NCI-H128 (cell line): ENCODE measurements at regions not wholly inside any gene's neighbourhood (a gene's known extent, or its start where the extent isn't known, plus 50 kb on each side); places are given as distances from the start of the nearest gene placed in this dataset.

ENCODE experiments used
- DNase-seq: peaks from one replicate; lab custom pipeline; 2025; ENCODE audit not compliant: unreplicated experiment; lab: John Stamatoyannopoulos, UW

DNA sequence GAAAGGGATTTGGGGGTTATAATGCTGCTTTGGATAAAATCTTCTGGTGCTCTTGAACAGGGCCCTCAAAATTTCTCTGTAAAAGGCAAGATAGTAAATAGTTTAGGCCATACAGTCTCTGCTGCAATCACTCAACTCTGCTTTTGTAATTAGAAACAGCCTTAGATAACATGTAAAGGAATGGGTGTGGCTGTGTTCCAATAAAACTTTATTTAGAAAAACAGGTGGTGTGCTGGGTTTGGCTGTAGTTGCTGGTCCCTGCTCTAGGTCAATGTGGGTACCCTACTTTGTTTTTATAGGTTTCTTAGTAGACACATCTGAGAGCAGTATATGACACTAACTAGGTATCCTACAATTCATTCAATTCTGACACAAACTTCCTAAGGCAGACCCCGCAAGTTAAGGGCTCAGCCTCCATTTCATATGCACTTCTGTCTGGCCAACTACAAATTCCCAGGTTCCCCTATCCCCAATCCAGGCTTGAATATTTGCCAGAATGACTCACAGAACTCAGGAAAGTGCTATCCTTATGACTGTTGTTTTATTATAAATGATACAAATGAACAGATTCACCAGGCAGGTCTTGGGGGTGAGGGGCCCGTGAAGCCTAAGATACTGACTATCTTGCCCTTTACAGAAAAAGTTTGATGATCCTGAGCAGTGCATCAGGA is 349.9 kb downstream of the RPS24 start:
- no peak for DNase-seq

DNA sequence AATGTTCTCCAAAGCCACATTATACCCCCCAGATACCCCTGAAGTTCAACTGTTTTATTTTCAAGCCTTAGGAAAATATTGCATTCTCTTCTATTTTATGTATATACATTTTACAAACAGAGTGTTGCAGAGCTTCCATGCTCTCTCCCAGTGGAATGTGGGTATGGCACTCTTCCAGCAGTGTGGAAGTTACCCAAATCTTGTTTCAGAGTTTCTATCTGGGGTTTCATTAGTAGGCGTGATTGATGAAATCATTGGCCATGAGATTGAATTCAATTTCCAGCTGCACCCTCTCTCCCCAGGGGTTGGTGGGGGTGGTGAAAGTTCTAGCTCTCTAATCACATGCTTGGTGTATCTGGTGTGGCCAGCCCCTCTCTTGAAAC is 350.4 kb downstream of the RPS24 start:
- no peak for DNase-seq

DNA sequence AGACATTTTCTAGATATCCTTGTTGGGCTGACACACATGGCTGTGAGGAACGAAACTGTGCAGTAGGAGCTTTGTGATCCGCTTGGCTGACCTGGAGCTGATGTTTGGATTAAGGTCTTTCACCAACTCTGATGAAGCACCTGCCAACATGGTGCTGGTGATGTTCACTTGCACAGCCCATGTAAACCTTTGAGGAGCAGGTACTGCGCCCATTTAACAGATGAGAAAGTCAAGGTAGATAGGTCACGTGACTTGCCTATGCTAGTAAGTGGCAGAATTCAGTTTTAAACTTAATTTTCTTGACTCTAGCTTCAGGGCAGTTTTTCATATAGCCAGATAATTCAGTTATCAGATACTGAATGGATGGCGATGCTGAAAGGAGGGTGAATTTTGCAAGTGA is 351.9 kb downstream of the RPS24 start:
- DNase-seq = no peak

DNA sequence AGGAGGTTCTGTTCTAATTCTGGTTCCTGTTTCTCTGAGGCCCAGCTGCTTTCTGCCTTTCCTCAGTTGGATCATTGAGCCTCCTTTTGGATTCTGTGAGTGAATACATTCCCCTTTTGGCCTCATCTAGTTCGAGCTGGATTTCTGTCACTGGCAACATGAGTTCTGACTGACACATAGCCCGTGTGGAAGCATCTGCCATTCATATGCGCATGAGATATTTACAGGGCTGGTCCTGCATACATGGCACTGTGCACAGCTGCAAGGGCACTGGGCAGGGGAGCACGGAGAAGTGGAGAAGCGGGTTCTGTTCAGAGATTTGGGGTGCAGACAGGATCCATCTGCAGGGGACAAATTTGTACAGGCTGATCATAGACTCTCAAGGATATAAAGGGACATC is 352.8 kb downstream of the RPS24 start:
- DNase-seq = no peak

DNA sequence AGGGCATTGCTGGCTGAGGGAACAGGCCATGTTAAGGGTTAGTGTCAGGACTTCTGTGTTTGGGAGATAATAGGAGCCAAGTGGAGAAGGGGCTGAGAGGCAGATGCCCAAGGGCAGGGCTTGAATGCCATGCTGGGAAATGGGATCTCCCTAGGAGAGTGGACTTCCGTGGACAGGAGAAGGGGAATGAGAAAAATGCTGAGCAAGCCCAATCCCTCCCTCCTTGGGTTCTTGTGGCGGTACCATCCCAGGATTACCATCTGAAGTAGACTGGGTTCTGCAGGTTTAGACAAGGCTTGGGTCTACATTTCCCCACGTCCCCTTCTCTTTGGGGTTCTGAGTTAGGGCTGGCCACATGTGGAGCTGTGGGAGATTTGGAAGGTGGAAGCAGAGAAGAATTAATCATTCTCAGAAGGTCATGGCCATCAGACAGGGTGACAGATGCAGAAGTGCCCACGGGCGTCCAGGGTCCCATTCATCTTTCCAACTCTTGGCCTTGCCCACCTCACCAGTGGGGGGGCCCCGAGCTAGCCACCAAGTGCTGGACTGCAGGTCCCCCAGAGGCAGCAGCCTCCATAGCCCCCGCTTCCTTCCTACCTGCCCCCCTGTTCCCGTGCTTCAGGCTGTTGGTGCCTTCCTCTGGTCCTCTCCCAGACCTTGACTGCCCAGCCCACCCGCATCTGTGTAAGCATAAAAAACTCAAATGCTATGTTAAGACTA is 354.8 kb downstream of the RPS24 start:
- no peak for DNase-seq

DNA sequence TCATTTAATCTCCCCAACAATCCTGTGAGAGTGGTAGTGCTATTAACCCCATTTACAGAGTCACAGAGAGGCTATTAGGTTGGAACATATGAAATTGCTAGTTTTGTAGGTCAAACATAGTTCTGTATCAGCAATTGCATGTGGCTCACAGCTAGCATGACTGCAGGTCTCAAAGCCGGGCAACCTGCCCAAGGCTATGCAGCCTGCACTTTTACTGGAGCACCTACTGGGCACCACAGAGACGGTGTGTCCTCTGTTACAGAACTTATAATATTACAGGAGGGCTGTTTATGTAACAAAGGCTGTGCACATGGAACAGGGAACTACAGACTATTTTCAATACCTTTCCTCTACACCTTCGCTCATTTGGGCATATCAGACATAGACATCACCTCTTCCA is 355.8 kb downstream of the RPS24 start:
- no peak for DNase-seq

DNA sequence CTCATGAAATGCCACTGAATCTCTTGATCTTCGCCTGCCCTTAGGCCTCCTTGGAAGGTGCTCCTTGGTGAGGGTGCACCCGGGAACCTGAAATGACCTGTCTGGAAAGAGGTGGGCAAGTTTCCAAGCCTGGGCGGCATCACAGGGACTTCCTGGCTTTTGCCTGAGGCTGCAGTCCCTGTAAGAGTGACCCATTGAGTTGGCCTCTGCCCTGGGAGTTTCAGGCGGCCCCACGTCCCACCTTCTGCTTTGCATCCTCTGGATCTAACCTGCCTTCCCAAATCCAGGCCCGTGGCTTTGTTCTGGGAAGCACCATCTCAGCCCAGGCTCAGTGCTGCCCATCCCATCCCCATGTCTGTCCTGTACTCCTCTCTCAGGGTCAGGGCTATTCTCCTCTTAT is 356.4 kb downstream of the RPS24 start:
- DNase-seq = no peak

DNA sequence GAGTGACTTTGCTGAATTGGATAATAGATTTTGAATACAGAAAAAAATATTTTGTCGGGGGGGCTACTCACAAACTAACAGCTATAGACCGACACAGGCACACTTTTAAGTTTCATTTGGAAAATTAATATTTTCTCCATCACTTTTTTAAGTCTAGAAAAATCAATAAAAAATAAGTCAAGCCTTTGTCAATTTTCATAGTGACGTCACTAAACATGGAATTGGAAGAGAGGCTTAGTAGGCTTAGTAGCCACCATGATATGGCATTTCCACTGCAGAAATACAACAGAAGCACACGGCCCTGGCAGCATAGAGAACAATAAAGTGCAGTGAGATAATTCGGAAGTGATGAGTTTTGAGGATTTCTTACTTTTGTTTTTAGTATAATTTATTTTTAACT is 357.2 kb downstream of the RPS24 start:
- no peak for DNase-seq

DNA sequence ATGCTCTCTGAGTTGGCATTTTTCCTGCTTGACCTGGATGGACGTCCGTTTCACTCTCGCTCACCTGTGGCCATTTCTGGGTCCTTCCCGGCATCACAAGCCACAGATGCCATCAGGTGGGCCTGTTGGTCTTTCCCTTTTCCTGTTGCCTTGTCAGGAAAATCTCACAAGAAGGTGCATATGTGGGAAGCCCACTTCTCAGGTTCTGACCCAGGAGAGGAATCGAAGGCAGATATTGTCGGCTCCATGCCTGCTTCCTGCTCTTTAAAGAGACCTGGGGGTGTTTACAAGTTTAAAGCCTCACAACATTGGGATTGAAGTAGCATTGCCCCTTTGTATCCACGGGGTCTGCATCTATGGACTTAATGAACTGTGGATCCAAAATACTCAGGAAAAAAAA is 357.9 kb downstream of the RPS24 start:
- no peak for DNase-seq

DNA sequence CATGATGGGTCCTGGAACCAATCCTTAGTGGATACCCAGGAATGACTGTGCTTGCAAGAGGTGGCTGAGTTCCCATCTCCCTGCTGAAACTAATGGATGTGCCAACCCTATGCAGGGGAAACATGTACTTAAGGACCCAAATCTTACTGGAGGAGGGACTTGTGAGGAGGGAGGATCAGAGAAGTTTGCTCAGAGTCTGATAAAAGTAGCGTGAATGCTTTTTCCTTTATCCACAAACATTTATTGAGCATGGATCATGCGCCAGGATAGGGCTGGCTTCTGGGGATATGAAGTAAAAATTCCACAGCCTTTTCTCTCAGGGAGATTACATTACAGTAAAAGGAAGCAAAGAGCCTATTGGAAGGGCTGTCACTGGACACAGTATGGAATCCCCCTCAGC is 358.5 kb downstream of the RPS24 start:
- DNase-seq = no peak

DNA sequence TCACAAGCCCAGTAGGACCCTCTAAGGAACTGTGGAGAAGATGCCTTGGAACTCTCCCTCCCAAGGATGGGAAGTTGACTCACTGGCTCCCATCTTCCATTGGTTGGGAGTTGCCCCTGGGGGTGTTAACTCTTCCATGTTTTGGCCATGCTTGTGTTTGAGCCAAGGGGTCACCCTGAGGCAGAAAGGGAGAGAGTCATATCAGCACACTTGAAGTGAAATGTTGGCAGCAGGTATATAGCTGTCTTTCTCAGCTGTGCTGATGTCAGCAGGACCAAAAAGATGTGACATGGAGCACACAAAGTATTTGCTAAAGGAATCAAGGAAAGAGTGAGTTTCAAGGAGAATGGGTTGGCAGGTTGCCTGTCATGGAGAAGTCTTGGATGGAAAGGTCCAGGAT is 359.4 kb downstream of the RPS24 start:
- no peak for DNase-seq

DNA sequence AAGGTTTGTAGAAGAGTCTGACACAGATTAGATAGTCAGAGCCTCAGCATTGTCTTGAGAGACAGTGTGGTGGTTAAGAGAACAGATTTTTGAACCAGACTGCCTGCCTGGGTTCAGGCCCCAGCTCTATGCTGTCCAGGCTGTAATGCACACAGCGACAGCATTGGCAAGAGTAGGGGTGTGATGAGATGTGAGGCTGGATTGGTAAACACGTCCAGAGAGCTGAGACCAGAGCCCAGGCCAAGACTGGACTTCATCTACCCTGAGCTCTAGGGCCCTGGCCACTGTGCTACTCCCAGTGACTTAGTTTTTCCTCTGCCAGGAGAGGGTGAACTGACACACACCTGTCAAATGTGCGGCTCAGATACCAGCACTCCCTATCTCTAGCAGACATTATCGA is 360.4 kb downstream of the RPS24 start:
- DNase-seq = no peak

DNA sequence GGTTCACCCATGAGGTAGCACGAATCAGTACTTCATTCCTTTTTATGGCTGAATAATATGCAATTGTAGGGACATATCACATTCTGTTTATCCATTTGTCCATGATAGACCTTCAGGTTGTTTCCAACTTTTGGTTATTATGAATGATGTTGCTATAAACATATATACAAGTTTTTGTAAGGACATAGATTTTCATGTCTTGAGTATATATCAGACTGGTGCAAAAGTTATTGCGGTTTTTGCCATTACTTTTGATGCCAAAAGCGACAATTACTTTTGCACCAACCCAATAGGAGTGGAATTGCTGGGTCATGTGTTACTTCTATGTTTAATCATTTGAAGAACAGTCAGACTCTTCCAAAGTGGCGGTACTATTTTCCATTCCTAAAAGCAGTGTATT is 361.5 kb downstream of the RPS24 start:
- DNase-seq = no peak

DNA sequence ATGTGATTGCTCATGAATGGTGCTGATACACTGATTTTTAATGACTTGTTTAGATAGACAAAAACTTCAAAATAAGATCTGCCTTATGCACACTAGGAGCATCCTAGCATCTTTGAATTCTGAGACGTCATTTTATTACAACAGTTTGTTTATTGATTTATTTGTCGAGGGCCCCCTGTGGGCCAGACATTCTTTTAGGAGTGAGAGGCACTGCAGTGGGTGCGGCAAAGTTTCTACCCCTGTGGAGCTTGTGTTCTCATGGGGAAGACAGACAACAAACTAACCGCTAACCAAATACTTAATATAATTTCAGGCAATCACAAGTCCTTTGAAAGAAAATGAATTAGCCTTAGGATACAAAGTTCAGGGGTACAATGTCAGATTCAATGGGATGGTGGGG is 363.1 kb downstream of the RPS24 start:
- DNase-seq = no peak

DNA sequence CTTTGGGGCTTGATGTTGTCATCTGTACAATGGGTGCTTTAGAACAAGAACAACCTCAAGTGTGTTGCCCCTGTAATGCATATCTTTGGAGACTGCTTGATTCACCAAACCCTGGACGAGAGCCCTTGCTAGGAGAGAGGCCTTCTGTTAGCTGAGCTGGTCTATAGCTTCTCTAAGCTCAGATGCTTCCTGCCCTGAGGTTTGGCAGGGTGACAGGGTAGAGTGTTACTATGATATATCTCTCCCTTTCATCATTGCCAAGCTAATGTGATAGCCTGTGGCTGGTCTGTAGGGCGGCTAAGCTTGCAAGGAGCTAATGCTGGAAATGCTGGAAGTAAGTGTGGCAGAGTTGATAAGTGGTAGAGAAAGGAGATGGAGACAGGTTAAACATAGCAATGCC is 364.1 kb downstream of the RPS24 start:
- DNase-seq = no peak

DNA sequence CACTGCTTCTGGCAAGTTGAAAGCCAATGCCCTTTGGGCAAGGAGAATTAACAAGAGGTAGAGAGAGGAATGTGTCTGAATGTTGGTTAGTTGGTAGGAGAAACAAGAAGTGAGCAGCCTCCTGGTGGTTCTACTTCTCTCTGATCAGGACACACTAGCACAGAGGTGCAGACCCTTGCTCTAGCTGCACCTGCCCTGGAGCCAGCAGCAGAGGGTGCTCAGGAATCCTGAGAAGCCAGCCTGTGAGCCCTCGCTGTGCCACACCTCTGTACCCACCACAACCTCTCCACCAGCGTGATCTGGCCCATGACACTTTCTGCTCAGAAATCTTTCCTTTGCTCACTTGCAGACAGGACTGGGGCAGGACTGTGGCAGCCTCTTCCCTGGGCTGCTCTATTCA is 364.7 kb downstream of the RPS24 start:
- no peak for DNase-seq

DNA sequence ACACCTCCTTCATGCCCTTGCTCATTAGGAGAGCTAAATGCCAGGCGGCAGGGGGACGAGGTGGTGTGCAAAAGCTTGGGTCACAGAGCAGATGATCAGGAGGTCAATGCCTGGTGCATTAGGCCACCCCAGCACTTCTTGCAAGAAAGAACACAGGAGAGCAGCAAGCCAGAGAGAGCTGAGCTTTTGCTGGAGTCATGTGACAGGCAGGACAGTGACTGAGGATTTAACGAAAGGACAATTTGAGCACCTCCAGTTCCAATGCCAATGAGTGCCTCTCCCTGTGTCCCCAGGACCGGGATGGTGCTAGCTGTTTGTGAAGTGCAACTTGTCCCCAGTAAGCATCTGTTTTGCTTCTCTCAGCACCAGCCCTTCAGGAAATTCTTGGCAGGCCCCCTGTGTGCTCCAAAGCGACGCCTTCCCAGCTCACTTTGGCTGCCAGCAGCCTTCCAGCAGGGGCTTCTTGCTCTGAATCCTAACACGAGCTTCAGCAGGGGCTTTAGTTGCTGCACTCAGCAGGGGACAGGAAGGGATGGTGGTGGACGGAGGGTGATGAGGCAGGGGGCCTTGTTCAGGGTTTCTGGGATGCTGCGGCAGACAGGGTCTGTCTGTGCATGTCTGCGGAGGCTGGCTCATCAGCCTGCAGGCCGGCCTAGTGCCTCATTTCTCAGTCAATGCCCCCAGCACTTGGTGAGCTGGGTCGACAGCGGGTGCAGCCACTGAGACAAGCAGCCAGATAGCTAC is 368.1 kb downstream of the RPS24 start:
- no peak for DNase-seq

DNA sequence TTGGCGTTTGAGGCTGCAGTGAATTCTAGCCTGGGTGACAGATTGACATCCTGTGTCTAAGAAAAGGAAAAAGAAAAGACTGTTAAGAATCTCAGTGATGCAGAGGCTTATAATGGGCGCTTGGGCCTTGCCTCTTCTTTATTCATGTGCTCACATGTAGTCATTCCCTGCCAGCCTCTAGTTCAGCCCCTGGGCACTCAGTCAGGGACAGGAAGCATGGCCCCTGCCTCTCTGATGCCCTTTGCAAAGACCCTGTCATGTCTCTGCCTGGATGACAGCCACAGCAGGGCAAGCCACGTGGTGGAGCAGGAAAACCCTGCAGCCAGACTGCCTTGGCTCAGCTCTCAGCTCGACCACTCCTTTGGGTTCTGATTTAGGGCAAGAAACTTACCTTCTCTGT is 368.9 kb downstream of the RPS24 start:
- no peak for DNase-seq

DNA sequence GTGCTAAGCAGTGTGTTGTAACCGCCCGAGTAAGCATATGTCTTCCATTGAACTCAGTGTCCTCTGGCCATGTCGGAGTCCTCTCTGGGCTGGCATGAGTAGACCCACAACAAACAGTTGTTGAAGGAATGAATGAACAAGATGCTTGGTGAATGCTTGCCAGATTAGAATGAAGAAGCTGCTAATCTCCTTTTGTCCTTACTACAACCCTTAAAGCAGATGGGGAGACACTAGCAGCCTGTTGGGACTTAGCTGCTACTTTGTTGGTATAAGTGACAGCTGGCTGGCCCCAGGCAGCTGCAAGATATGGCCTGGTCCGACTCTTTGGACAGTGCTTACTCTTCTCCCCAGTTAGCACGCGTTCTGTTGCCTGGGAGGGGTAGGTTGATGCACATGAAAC is 370.1 kb downstream of the RPS24 start:
- no peak for DNase-seq

DNA sequence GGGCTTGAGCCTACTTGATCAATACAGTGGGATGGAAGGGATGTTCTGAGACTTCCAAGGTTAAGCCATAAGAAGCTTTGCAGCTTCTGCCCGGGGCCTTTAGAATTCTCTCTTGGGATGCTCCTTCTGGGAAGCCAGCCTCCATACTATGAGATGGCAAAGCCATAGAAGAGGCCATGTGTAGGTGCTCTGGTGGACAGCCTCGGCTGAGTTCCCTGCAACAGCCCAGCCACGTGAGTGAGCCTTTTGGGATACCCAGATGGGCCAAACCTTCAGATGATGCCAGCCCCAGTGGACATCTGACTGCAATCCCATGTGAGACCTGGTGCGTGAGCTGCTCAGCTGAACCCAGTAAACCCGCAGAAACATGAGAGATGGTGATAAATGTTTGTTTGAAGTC is 370.6 kb downstream of the RPS24 start:
- DNase-seq = no peak

DNA sequence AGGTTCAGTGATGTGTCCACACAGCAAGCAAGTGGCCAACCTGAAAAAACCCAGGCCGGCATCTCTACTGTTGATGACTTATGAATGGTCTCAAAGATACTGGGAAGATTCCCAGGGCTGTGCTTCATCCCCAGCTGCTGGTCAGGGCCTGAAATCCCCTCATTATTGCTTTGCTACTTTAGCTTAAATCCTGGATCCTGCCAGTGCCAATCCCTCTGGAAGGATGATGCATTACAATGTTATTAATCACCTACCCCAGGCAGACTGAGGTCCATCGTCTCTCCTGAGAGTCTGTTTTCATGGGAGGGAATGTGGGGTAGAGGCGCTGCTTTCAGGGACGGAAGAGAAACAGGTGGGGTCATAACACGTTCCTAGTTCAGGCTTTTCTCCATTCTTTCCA is 371.6 kb downstream of the RPS24 start:
- DNase-seq = no peak

DNA sequence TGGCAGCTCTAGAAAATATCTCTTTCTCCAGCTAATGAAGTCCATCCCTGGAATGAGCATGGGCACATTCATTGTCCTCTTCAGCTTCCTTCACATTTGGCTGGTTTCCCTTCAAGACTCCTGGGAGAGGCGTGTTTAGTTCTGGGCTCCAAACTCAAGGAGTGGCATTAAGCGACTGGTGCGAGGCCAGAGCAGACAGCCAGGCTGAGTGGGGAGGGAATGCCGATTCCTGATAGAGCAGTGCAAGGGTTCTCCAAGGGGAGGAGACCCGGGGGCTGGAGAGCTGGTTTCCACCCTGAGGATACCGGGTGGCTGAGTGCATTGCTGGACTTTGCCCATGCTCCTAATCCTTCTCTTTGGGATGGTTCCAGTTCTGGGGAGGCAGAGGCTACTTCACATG is 372.1 kb downstream of the RPS24 start:
- DNase-seq = no peak

DNA sequence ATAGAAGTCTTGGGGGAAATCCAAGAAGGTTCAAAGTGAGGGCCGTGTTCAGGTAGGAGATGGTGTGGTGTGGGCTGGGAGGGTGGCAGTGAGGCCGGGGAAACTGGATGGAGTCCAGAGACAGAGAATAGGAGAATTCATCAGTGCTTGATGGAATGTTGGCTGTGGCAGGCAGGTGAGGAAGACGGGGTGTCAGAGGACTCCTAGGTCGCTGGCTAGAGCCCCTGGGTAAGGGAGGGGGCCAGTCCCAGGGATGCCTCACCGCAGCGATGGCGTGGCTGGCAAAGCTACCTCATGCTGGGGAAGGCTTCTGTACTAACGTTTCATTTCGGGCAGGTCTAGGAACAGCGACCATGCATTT is 373.0 kb downstream of the RPS24 start:
- DNase-seq = no peak
